Stimulated activated CD8-positive, alpha-beta memory T cell treated with anti-CD3 and anti-CD28 coated beads, Interleukin-15, amount 100 ng/mL, for 48 hours (primary cell): ENCODE measurements at regions not wholly inside any gene's neighbourhood (a gene's known extent, or its start where the extent isn't known, plus 50 kb on each side); places are given as distances from the start of the nearest gene placed in this dataset.

ENCODE experiments used
- DNase-seq, 2 donors: peaks; one replicate each; pipeline ENCODE4 v3.0.0-alpha.2; 2020; ENCODE audit warnings: low read depth in 2 of 2

DNA sequence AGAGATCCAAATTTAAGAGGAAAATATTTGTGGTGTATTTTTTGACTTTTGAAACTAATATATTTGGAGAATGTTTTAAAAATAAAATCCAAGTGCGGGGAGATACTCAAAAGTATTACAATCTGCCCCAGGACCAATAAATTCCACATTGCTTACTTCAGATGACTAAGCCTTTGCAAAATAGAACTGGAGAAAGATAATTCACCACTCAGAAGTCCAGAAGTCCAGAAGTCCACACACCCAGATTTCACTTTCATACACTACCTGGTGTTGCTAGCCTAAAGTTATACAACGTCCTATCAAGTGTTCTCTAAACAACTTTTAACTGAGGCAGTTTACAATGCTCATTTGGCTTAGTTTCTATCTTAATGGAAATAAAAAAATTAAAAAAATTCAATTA, 487.0 kb upstream of the SEMA3D start:
- DNase-seq, result no peak

DNA sequence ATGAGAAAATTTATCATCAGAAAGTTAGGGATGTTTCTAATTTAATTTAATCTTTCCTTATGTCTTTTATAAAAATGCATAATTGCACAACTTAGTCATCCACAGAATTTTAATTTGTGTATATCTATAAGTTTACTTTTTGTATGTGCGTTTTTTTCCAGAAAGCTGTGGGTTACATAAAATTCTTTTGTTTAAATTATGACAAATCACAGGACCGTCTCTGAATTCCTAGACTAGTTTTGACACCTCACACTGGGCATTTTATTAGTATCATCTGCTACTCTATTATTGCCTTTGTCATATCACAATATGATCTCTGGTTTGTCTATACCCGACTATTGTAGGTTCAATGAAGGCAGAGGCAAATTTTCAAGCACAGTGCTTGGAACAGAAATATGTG, 482.4 kb upstream of the SEMA3D start:
- DNase-seq, result no peak

DNA sequence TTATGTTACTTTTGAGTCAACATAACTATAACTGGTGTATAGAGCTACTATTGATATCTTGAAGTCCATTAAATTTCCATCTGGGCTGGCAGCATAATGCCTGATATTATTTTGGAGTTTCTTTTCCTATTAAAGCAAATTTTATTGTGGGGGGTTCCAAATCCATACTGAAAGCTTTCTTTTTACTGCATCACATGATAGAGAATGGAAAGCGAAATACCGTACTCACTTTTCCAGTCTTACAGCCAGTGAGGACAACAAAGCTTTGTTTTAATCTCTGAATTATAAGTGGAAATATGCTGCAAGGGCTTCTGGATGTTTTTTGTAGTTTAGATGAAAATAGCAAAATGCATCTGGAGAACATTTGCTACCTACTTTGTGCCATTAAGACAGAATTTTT, 477.5 kb upstream of the SEMA3D start:
- DNase-seq, result no peak

DNA sequence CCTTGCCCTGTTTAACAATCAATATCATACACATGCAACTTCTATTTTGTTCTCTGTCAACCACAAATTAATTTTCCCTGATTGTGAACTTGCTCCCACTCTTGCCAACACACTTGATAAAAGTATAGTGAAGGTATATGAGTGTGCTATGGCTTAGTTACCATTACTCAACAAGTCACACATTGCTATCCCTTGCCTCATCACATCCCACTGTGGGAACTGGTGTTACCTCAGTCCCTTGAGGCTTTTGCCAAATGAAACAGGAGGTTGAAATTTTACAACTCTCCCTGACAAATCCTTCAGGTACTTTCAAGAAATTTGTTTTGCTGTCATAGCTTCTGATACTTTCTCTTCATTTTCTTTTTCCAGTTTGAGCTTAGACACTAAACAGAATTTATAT, 472.5 kb upstream of the SEMA3D start:
- DNase-seq, result no peak

DNA sequence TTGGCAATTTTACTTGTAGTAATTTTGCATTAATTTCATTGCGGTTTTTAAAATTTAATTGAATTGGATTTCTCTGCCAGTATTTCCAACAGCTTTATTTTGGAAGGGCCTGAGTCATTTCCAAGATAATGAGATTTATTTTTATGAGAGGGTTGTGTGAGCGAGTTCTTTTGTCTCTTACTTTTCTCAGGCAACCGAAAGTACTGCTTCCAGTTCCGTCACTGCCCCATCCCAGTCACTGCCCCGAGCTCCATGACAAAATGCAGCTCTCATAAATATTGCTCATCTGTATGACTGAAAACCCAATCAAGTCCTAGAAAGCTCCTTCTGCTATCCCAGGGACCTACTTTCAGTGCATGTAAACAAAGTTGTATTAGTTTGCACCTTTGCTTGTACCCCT, 468.4 kb upstream of the SEMA3D start:
- no peak for DNase-seq

DNA sequence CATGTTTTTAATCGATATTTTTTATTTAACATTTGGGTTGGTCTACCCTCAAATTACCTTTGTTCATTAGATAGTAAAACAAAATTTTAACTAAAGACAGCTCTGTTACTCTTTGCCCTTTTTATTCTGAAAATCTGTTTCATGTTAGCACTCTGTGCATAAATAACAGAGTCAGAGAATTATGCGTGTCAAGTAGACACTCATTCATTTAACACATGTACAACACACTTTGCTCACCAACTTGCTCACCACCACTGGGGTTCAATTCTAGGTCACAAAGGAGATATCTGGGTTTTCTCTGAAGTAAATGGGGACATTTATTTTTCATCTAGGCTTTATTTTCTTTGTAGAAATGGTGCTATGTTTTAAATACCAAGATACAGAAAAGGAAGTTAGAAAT, 457.4 kb upstream of the SEMA3D start:
- DNase-seq, result no peak

DNA sequence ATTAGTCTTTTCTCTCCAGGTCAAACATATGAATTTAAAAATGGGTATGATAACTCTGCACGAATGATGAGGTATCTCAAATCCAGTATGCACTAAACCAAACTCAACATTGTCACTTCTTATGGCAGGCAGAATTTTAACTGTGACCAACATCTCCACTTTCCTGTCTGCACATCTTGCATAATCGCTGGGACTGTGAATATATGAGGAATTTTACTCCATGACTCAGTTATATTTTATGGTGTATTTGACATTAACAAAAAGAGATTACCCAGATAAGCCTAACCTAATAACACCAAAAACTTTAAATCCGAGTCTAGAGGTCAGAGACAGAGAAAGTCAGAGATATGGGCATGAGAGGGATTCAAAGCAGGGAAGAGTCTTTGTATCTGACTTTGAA, 454.5 kb upstream of the SEMA3D start:
- no peak for DNase-seq

DNA sequence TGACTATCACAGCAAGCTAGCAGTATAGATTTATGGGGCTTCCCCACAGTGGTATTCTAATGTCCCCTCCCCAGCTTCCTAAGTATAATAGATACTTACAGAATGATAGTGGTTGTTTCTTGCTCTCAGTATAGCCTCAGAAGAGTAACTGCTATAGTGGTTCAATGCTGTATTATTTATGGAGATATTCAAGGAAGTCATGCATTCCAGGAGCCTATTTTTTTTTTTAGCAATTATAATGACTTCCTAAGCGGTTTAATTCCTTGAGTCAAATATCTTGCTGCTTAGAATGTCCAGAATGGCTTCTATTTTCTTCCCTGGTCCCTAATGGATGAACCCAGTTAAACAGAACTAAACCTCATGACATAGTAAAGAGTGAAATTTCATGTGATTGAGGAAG, 451.5 kb upstream of the SEMA3D start:
- no peak for DNase-seq

DNA sequence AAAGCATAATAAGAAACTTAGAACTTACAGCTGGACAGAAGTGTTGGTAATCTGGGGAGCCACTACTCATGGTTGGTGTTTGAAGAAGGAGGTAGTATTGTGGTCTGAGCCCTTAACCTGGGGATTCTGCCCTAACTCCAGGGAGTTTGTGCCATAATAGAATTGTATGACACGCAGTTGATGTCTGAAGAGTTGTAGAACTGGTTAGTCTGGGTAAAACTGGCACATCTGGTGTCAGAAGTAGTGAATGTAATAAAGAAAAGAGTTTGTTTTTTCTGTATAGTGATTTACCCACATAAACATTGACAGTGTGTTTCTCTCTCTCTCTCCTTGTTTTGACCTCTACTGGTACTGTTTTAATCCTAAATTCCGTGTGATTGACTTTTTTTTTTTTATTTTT, 448.1 kb upstream of the SEMA3D start:
- no peak for DNase-seq

DNA sequence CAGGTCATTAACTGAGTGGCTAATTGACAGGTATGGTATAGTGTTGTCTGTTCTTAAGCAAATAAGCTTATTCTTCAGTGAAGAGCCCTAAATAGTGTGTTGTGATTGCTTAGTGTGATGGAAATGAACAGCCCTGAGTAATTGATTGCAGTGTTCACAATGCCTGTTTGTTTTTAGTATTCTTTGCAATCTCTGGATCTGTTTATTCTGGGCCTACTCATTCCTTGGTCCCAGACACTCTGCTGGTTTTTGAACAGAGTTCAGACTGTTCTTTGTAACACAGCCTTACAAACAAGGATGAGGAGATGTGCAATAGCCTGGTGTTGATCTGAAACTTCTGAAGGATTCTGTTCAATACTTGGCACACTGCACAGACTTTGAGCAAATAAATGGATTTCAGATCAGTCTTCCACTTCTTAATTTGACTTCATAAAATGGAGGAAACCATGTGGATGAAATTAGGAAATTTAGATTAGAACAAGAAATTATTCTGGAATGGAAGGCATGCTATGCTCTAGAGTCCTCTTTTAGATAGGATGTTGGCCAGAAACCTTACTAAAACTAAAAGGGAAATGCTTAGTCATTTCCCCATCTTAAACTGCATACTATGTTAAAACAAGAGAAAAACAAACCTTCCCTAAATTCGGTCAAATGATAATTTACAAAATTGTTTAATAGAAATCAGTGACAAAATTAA, 444.2 kb upstream of the SEMA3D start:
- no peak for DNase-seq

DNA sequence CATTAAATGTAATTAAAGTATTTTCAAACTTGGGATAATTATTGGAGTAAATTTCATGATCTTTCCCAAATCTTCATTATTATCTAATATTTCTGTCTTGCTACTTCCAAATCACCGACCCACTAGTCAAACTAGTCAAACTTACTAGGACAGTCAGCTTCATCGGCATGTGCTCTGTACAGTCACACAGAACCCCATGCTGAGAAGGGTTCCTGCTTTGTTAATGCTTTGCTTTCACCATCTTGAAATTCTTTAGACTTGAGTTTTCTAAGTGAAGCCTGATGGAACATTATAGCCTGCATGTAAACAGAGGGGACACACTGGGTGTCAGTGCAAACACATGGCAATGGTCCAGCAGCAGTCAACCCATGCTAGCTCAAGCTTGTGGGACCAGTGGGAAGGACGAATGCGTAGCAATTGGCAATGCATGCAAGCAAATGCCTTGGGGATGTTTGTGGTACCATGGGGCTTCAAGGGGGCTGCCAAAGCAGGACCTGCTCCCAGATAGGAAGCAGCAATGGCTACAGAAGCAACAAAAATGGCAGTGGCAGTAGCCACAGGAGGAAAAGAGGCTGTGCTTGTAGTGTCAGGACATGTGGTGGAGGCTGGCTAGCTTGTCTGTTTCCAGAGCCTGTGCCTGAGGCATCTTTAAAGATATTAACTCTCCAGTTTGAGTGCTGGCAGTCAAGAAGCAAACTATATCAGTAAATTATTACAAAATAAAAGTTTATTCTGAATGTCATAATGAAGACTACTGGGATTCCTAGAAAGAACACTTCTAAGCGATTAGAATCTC, 441.1 kb upstream of the SEMA3D start:
- no peak for DNase-seq

DNA sequence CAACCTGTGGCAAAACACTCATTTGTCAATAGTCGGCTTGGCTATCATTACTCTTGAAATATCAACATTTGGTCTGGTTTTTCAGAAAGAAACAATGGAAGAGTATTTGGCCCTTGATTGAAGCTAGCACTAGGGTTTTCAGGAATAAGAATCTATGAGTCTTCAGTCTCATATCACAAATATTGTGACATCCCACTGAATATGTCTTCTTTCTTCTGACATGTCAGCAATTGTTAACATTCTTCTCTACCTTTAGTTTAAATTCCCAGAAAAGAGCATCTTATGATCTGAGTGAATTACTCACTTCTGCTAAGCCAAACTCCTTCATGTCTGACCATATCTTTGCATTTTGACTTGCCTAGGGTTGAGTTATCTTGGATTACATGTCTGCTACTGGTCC, 435.2 kb upstream of the SEMA3D start:
- no peak for DNase-seq

DNA sequence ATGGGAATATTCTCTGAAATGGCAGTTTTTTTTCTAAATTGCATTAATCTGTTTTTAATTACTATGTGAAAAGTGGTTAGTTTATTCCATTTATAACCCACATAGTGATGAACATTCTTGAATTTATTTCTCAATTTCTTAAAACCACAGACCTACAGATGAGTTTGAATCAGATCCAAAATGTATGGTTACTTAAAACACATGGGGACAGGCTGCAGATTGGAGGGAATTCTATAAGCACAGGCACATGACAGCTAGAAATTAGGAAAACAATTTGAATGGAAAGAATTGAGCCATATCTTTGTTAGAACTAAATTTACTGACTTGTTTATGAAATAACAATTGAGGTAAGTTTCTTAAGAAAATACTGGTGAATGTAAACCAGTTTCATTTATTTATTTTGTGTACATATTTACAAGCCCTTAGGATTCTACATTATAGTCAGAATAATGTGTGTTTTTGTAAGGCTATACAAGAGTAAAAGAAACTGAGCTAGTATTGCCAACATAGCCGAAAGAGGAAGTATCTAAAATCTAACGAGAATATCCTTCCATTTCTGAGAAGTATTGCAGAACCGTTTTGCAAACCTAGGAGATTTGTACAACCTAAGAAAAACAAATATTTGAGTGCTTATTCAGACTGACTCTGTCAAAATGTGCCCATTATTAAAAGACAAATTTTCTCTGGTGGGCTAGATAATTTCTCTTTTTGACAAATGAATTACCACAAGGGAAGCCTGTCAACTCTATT, 434.3 kb upstream of the SEMA3D start:
- DNase-seq, result no peak

DNA sequence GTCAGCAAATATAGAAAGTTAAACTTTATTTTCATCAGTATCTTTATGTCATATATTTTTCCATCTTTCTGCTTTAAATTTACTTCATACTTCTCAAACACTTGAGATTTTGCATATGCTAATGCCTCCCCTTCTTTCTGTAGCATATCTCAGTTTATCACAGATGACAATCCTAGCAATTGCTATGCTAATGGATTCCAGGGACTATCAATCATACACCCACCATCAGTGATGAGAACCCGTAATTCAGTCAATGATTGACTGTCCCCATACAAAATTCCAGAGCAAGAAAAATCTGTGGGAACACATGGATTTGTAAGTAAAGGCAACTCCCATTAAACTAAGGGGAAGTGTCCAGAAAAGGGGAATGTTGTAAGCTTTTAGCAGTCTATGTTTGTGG, 432.4 kb upstream of the SEMA3D start:
- DNase-seq, result no peak

DNA sequence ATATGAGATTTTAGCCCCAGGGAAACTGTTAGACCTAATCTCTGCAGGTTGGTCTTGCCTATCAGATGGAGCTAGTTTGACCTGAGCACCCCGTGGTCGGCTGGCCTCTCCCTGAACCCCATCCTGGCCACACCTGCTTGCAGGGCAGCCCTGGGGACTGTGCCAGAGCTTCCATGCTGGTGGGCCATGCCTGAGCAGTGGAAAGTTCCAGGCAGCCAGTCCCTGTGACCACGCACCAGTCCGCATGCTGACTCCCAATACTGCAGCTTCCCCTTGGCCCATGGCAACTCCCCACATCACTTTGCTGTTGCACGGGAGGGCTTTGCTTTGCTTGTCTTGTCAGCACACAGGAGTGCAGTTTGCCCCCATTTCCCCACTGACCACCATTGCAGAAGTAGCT, 427.8 kb upstream of the SEMA3D start:
- no peak for DNase-seq

DNA sequence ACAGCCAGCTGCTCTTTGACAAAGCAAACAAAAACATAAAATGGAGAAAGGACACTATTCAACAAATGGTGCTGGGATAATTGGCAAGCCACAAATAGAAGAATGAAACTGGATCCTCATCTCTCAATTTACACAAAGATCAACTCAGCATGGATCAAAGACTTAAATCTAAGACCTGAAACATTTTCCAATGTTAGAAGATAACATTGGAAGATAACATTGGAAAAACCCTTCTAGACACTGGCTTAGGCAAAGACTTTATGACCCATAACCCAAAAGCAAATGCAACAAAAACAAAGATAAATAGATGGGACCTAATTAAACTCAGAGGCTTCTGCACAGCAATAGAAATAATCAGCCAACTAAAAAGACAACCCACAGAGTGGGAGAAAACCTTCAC, 425.7 kb upstream of the SEMA3D start:
- DNase-seq, result no peak

DNA sequence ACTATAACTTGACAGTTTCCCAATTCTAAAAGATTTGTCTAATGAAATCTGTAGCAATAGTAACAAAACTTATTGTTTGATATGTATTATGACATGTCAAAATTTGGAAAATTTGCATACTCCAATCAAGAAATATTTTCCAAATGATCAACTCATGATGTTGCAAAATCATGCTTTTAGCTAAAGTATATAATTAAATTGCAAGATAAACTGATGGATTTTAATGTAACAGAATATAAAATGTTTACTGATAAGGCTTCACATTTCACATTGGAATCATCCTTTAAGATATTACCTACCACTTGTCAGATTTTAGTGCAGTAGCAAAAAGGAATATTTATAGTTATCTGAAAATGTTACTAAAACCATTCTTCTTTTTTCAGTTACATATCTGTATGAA, 421.9 kb upstream of the SEMA3D start:
- no peak for DNase-seq

DNA sequence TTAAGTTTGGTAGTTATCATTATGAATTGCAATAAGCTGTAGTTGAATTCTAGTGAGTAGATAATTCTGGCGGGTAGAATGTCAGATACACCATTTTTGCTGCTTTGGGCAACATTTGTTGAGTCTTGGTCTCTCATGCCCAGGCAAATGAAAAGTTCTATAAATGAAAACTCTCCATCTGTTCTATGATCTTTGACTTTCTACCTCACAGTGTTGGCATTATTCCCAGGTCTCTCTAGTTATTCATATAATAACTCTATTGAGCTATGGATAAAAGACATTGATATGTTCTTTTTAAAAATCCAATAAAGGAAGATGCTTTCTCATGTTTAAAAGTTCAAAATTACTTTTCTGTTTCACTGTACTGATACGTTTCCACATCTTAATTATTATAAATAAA, 415.3 kb upstream of the SEMA3D start:
- DNase-seq, result no peak

DNA sequence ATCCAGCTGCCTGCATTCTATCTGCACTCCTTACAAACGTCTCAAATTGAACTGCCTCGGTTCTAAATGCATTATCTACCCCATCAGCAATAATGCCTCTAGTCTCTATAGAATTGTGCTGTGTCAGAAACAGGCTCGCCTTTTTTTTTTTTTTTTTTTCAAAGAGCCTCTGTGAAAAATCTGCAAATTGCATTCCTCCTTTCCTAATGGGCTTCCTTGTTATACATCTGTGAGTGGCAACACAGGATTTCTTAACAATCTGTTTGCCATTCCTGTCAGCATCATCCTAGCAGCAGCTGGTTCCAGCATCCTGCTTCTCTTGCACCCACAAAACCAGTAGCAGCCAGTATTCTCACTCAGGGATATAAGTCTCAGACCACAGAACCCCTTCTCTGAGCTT, 413.5 kb upstream of the SEMA3D start:
- no peak for DNase-seq

DNA sequence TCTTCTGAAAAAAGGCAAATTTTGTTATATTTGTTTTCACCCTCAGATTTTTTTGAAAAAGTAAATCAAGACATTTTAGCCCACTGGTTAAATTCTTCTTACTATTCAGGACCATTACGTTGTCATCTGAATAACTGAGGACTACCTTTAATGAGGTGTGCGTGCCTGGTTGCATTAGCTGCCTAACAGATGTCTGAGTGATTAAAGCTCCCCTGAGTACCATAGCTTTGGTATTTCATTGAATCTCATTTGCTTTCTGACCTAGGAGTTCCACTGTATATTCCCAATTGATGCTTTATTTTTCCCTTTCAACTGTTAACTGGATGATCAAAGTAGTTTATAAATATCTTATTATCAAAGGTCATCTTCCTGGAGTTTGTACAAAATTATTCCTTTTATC, 410.0 kb upstream of the SEMA3D start:
- no peak for DNase-seq

DNA sequence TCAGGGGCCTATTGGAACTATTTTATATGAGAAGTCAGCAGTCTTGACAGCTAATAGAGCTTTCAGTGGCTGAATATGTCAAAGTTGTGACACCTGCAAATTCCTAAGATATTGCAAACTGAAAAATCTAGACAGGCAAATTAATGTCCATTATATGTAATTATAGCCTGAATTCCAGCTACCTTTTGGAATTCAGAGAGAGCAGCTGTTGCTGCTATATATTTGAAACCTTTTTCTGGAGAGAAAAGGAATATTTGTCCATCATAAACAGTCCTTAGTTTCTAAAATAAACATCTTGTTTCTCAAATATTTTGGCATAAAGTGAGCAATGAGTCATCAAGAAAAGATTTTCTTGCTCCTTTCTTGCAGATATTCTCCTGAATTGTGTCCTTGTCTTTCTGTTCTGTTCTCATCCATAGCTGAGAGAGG, 408.9 kb upstream of the SEMA3D start:
- DNase-seq, result no peak

DNA sequence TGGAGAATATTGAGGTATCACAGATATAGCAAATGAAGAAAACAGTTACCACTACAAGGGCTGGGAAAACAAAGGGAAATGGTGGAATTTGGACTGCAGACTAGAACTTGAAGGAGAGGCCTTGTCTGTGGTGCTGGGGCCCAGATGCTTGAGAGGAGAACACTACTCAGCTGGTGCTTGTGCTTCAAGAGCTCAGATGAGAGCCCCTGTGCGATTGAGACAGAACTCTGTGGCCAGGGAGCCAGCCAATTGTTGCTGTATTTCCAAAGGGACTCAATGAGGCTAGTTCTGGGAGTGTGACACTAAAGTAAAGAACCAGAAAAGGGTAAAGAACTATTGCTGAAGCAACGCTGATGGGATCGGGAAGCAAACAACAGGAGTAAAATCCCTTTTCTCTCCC, 406.5 kb upstream of the SEMA3D start:
- DNase-seq, result no peak

DNA sequence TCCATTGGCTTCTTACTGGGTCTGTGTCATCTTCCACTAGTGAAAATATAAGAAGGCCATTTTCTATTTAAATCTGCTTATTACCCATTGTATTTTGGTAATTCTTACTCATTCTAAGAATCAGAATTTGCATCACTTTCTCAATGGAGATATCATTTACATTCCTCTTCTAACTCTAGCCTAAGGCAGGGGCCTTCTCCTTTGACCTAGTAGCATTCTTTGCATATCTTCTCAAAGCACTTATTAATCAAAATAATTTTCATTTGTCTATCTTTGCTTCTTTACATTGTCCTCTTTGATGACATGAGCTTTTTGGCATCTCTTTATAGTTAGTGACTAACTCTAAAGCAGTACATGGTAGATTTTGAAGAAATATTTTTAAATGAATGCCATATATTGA, 400.9 kb upstream of the SEMA3D start:
- DNase-seq, result no peak
